Stomach (tissue), 4 donors: ENCODE measurements at regions not wholly inside any gene's neighbourhood (a gene's known extent, or its start where the extent isn't known, plus 50 kb on each side); places are given as distances from the start of the nearest gene placed in this dataset.

ENCODE experiments used
- EP300 ChIP-seq: sonication (generic); formaldehyde crosslinking; IDR thresholded peaks from one replicate; pipeline ENCODE4 v1.6.1; 2017; ENCODE audit warnings: antibody characterized with exemption
- POLR2A ChIP-seq, 4 donors: fragments of 450-650 bp; IDR thresholded peaks; one replicate each; pipeline ENCODE4 v1.6.1; 2016; ENCODE audit warnings: antibody characterized with exemption in 4 of 4, control low read depth in 2 of 4, mild to moderate bottlenecking in 1 of 4, moderate library complexity in 1 of 4
- TF ChIP-seq, protein P1 (sequence below), 7 experiments: fragments of 450-650 bp in 4 of 7; fragments of 200-600 bp in 3 of 7; sonication (generic) in 3 of 7; IDR thresholded peaks; one replicate each; pipeline ENCODE4 v1.5.1; 2016 to 2019; ENCODE audit warnings: antibody characterized with exemption in 7 of 7, control low read depth in 2 of 7, mild to moderate bottlenecking in 1 of 7

- TF ChIP-seq POLR2A (IDR thresholded peaks at IDR 0.05) (no peak), EP300 (no peak)
- TF ChIP-seq, protein P1, sequence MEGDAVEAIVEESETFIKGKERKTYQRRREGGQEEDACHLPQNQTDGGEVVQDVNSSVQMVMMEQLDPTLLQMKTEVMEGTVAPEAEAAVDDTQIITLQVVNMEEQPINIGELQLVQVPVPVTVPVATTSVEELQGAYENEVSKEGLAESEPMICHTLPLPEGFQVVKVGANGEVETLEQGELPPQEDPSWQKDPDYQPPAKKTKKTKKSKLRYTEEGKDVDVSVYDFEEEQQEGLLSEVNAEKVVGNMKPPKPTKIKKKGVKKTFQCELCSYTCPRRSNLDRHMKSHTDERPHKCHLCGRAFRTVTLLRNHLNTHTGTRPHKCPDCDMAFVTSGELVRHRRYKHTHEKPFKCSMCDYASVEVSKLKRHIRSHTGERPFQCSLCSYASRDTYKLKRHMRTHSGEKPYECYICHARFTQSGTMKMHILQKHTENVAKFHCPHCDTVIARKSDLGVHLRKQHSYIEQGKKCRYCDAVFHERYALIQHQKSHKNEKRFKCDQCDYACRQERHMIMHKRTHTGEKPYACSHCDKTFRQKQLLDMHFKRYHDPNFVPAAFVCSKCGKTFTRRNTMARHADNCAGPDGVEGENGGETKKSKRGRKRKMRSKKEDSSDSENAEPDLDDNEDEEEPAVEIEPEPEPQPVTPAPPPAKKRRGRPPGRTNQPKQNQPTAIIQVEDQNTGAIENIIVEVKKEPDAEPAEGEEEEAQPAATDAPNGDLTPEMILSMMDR (IDR thresholded peaks at IDR 0.05), result no peak
Measured at GRCh38 chr12:86772696-86773095, 516.5 kb upstream of the MGAT4C start.
